NCI-H345 (cell line): ENCODE measurements at regions not wholly inside any gene's neighbourhood (a gene's known extent, or its start where the extent isn't known, plus 50 kb on each side); places are given as distances from the start of the nearest gene placed in this dataset.
"Not testable (repeated sequence)": the region's sequence is repeated elsewhere in the genome, so short reads cannot be mapped to it uniquely, and the experiment has no call there.

Source experiments
- DNase-seq: peaks from one replicate; lab custom pipeline; 2025; lab: John Stamatoyannopoulos, UW

GRCh38 chr12:116687888-116688287 lies 50.0 kb downstream of the SPRING1 start:
- no peak for DNase-seq

GRCh38 chr12:116684891-116685290 lies 53.0 kb downstream of the SPRING1 start:
- no peak for DNase-seq

- no peak for DNase-seq
Observed at GRCh38 chr12:116677202-116677661, 60.6 kb downstream of the SPRING1 start.

GRCh38 chr12:116675339-116676107 lies 62.3 kb downstream of the SPRING1 start:
- no peak for DNase-seq

GRCh38 chr12:116674643-116675183 lies 63.2 kb downstream of the SPRING1 start:
- no peak for DNase-seq

- no peak for DNase-seq
Observed at GRCh38 chr12:116673681-116674111, 64.2 kb downstream of the SPRING1 start.

- no peak for DNase-seq
Observed at GRCh38 chr12:116672842-116673516, 64.9 kb downstream of the SPRING1 start.

- DNase-seq: no peak
Observed at GRCh38 chr12:116672010-116672409, 65.9 kb downstream of the SPRING1 start.

- DNase-seq: no peak
Observed at GRCh38 chr12:116670859-116671258, 67.0 kb downstream of the SPRING1 start.

GRCh38 chr12:116667752-116668151 lies 70.1 kb downstream of the SPRING1 start:
- no peak for DNase-seq

GRCh38 chr12:116666829-116667228 lies 71.0 kb downstream of the SPRING1 start:
- DNase-seq: not testable (repeated sequence)

GRCh38 chr12:116666305-116666673 lies 71.6 kb downstream of the SPRING1 start:
- DNase-seq: no peak

GRCh38 chr12:116665666-116666304 lies 72.1 kb downstream of the SPRING1 start:
- DNase-seq: no peak

- no peak for DNase-seq
Observed at GRCh38 chr12:116664085-116664484, 73.8 kb downstream of the SPRING1 start.

- DNase-seq: peak; percentile 47
Observed at GRCh38 chr12:116662612-116663144, 75.2 kb downstream of the SPRING1 start.

GRCh38 chr12:116661341-116661740 lies 76.5 kb downstream of the SPRING1 start:
- DNase-seq: no peak

GRCh38 chr12:116660740-116661139 lies 77.1 kb downstream of the SPRING1 start:
- not testable (repeated sequence) for DNase-seq

GRCh38 chr12:116659771-116660481 lies 77.9 kb downstream of the SPRING1 start:
- DNase-seq: no peak

- DNase-seq: no peak
Observed at GRCh38 chr12:116657921-116658495, 79.9 kb downstream of the SPRING1 start.

- no peak for DNase-seq
Observed at GRCh38 chr12:116656306-116656705, 81.6 kb downstream of the SPRING1 start.

GRCh38 chr12:116654226-116654743 lies 83.6 kb downstream of the SPRING1 start:
- no peak for DNase-seq
